GM12873 (cell line): ENCODE measurements at regions not wholly inside any gene's neighbourhood (a gene's known extent, or its start where the extent isn't known, plus 50 kb on each side); places are given as distances from the start of the nearest gene placed in this dataset.
A peak's percentile ranks its signal among the peaks of the same experiment; 100 is the strongest.

Source experiments
- CTCF ChIP-seq: IDR thresholded peaks from 2 replicates; pipeline ENCODE4 v1.5.1; 2012; ENCODE audit warnings: low read depth, mild to moderate bottlenecking, moderate library complexity, low read length, control low read depth; ENCODE audit not compliant: insufficient read depth; ENCODE audit errors: missing control alignments

GRCh38 chr2:39508198-39508597, 71.1 kb upstream of the MAP4K3 start:
- TF ChIP-seq CTCF = no peak

- TF ChIP-seq CTCF = no peak
Measured at GRCh38 chr2:39510140-39510539, 73.1 kb upstream of the MAP4K3 start.

- TF ChIP-seq CTCF = no peak
Measured at GRCh38 chr2:39511219-39511604, 74.1 kb upstream of the MAP4K3 start.

GRCh38 chr2:39511605-39512433, 74.7 kb upstream of the MAP4K3 start:
- TF ChIP-seq CTCF = no peak

GRCh38 chr2:39512434-39512935, 75.4 kb upstream of the MAP4K3 start:
- TF ChIP-seq CTCF = no peak

- no peak for TF ChIP-seq CTCF
Measured at GRCh38 chr2:39512941-39513340, 75.9 kb upstream of the MAP4K3 start.

- peak; percentile 70 for TF ChIP-seq CTCF
Measured at GRCh38 chr2:39513641-39514094, 76.6 kb upstream of the MAP4K3 start.
